ENCODE measurements at regions not wholly inside any gene's neighbourhood (a gene's known extent, or its start where the extent isn't known, plus 50 kb on each side); places are given as distances from the start of the nearest gene placed in this dataset.
"Not testable (repeated sequence)": the region's sequence is repeated elsewhere in the genome, so short reads cannot be mapped to it uniquely, and the experiment has no call there.

GRCh38 chr5:158511454-158511853 lies 588.3 kb downstream of the EBF1 start:
- H3K4me1 ChIP-seq (ENCODE audit: control insufficient read depth, insufficient read depth, low read length, poor library complexity, severe bottlenecking): no peaks in the 10 kb centered on the region
- H3K4me3 ChIP-seq (ENCODE audit: insufficient read depth, low read depth, low read length, poor library complexity, severe bottlenecking): no peak overlapping the region
- no peak overlapping the region for H3K27ac ChIP-seq (ENCODE audit: insufficient read depth, low read length, poor library complexity, severe bottlenecking)
- H3K27me3 ChIP-seq (replicated peaks; ENCODE audit: control insufficient read depth, insufficient read depth, low read length, poor library complexity, severe bottlenecking): no peaks in the 10 kb centered on the region
- no peak for DNase-seq
- H3K36me3 ChIP-seq (ENCODE audit: control insufficient read depth, insufficient read depth, low read length): no peaks in the 10 kb centered on the region
- no peaks in the 10 kb centered on the region for H3K9me3 ChIP-seq (ENCODE audit: control insufficient read depth, low read length)

- Histone ChIP-seq H3K4me1 (ENCODE audit: control insufficient read depth, insufficient read depth, low read length, poor library complexity, severe bottlenecking) (no peaks in the 10 kb centered on the region), H3K9me3 (ENCODE audit: control insufficient read depth, low read length) (no peaks in the 10 kb centered on the region), H3K27ac (ENCODE audit: insufficient read depth, low read length, poor library complexity, severe bottlenecking) (no peak overlapping the region), H3K27me3 (replicated peaks; ENCODE audit: control insufficient read depth, insufficient read depth, low read length, poor library complexity, severe bottlenecking) (no peaks in the 10 kb centered on the region), H3K4me3 (ENCODE audit: insufficient read depth, low read depth, low read length, poor library complexity, severe bottlenecking) (no peak overlapping the region), H3K36me3 (ENCODE audit: control insufficient read depth, insufficient read depth, low read length) (no peaks in the 10 kb centered on the region)
- no peak for DNase-seq
These were observed 589.2 kb downstream of the EBF1 start for GRCh38 chr5:158510479-158510878.

- no peaks in the 10 kb centered on the region for H3K36me3 ChIP-seq (ENCODE audit: control insufficient read depth, insufficient read depth, low read length)
- no peak for DNase-seq
- H3K27me3 ChIP-seq (replicated peaks; ENCODE audit: control insufficient read depth, insufficient read depth, low read length, poor library complexity, severe bottlenecking): no peaks in the 10 kb centered on the region
- no peak overlapping the region for H3K4me3 ChIP-seq (ENCODE audit: insufficient read depth, low read depth, low read length, poor library complexity, severe bottlenecking)
- no peak overlapping the region for H3K27ac ChIP-seq (ENCODE audit: insufficient read depth, low read length, poor library complexity, severe bottlenecking)
- H3K4me1 ChIP-seq (ENCODE audit: control insufficient read depth, insufficient read depth, low read length, poor library complexity, severe bottlenecking): no peaks in the 10 kb centered on the region
- no peaks in the 10 kb centered on the region for H3K9me3 ChIP-seq (ENCODE audit: control insufficient read depth, low read length)
These were observed 593.1 kb downstream of the EBF1 start for GRCh38 chr5:158506648-158507047.

GRCh38 chr5:158502686-158503085 lies 597.0 kb downstream of the EBF1 start:
- DNase-seq: no peak
- no peak overlapping the region for H3K4me3 ChIP-seq (ENCODE audit: insufficient read depth, low read depth, low read length, poor library complexity, severe bottlenecking)
- H3K4me1 ChIP-seq (ENCODE audit: control insufficient read depth, insufficient read depth, low read length, poor library complexity, severe bottlenecking): no peaks in the 10 kb centered on the region
- H3K9me3 ChIP-seq (ENCODE audit: control insufficient read depth, low read length): no peaks in the 10 kb centered on the region
- no peaks in the 10 kb centered on the region for H3K27me3 ChIP-seq (replicated peaks; ENCODE audit: control insufficient read depth, insufficient read depth, low read length, poor library complexity, severe bottlenecking)
- no peak overlapping the region for H3K27ac ChIP-seq (ENCODE audit: insufficient read depth, low read length, poor library complexity, severe bottlenecking)
- no peaks in the 10 kb centered on the region for H3K36me3 ChIP-seq (ENCODE audit: control insufficient read depth, insufficient read depth, low read length)

- Histone ChIP-seq H3K27ac (ENCODE audit: insufficient read depth, low read length, poor library complexity, severe bottlenecking) (no peak overlapping the region), H3K27me3 (replicated peaks; ENCODE audit: control insufficient read depth, insufficient read depth, low read length, poor library complexity, severe bottlenecking) (no peaks in the 10 kb centered on the region), H3K4me3 (ENCODE audit: insufficient read depth, low read depth, low read length, poor library complexity, severe bottlenecking) (no peak overlapping the region), H3K9me3 (ENCODE audit: control insufficient read depth, low read length) (no peaks in the 10 kb centered on the region), H3K36me3 (ENCODE audit: control insufficient read depth, insufficient read depth, low read length) (no peaks in the 10 kb centered on the region), H3K4me1 (ENCODE audit: control insufficient read depth, insufficient read depth, low read length, poor library complexity, severe bottlenecking) (no peaks in the 10 kb centered on the region)
- DNase-seq: no peak
These were observed 599.8 kb downstream of the EBF1 start for GRCh38 chr5:158499892-158500418.

GRCh38 chr5:158499075-158499891 lies 600.4 kb downstream of the EBF1 start:
- no peak for DNase-seq
- no peaks in the 10 kb centered on the region for H3K36me3 ChIP-seq (ENCODE audit: control insufficient read depth, insufficient read depth, low read length)
- H3K4me3 ChIP-seq (ENCODE audit: insufficient read depth, low read depth, low read length, poor library complexity, severe bottlenecking): no peak overlapping the region
- H3K4me1 ChIP-seq (ENCODE audit: control insufficient read depth, insufficient read depth, low read length, poor library complexity, severe bottlenecking): no peaks in the 10 kb centered on the region
- H3K9me3 ChIP-seq (ENCODE audit: control insufficient read depth, low read length): no peaks in the 10 kb centered on the region
- H3K27me3 ChIP-seq (replicated peaks; ENCODE audit: control insufficient read depth, insufficient read depth, low read length, poor library complexity, severe bottlenecking): no peaks in the 10 kb centered on the region
- H3K27ac ChIP-seq (ENCODE audit: insufficient read depth, low read length, poor library complexity, severe bottlenecking): no peak overlapping the region

GRCh38 chr5:158496624-158497023 lies 603.1 kb downstream of the EBF1 start:
- no peaks in the 10 kb centered on the region for H3K27me3 ChIP-seq (replicated peaks; ENCODE audit: control insufficient read depth, insufficient read depth, low read length, poor library complexity, severe bottlenecking)
- no peaks in the 10 kb centered on the region for H3K4me1 ChIP-seq (ENCODE audit: control insufficient read depth, insufficient read depth, low read length, poor library complexity, severe bottlenecking)
- no peak overlapping the region for H3K4me3 ChIP-seq (ENCODE audit: insufficient read depth, low read depth, low read length, poor library complexity, severe bottlenecking)
- H3K27ac ChIP-seq (ENCODE audit: insufficient read depth, low read length, poor library complexity, severe bottlenecking): no peak overlapping the region
- no peaks in the 10 kb centered on the region for H3K36me3 ChIP-seq (ENCODE audit: control insufficient read depth, insufficient read depth, low read length)
- H3K9me3 ChIP-seq (ENCODE audit: control insufficient read depth, low read length): no peaks in the 10 kb centered on the region
- no peak for DNase-seq

GRCh38 chr5:158494541-158494940 lies 605.2 kb downstream of the EBF1 start:
- DNase-seq: no peak
- Histone ChIP-seq H3K36me3 (ENCODE audit: control insufficient read depth, insufficient read depth, low read length) (no peaks in the 10 kb centered on the region), H3K9me3 (ENCODE audit: control insufficient read depth, low read length) (no peaks in the 10 kb centered on the region), H3K4me3 (ENCODE audit: insufficient read depth, low read depth, low read length, poor library complexity, severe bottlenecking) (no peak overlapping the region), H3K27ac (ENCODE audit: insufficient read depth, low read length, poor library complexity, severe bottlenecking) (no peak overlapping the region), H3K27me3 (replicated peaks; ENCODE audit: control insufficient read depth, insufficient read depth, low read length, poor library complexity, severe bottlenecking) (no peaks in the 10 kb centered on the region), H3K4me1 (ENCODE audit: control insufficient read depth, insufficient read depth, low read length, poor library complexity, severe bottlenecking) (no peaks in the 10 kb centered on the region)

GRCh38 chr5:158494044-158494443 lies 605.7 kb downstream of the EBF1 start:
- not testable (repeated sequence) for H3K36me3 ChIP-seq (ENCODE audit: control insufficient read depth, insufficient read depth, low read length); H3K27me3 ChIP-seq (replicated peaks; ENCODE audit: control insufficient read depth, insufficient read depth, low read length, poor library complexity, severe bottlenecking); H3K4me1 ChIP-seq (ENCODE audit: control insufficient read depth, insufficient read depth, low read length, poor library complexity, severe bottlenecking); H3K27ac ChIP-seq (ENCODE audit: insufficient read depth, low read length, poor library complexity, severe bottlenecking); DNase-seq; H3K9me3 ChIP-seq (ENCODE audit: control insufficient read depth, low read length); H3K4me3 ChIP-seq (ENCODE audit: insufficient read depth, low read depth, low read length, poor library complexity, severe bottlenecking)

GRCh38 chr5:158492841-158493242 lies 606.9 kb downstream of the EBF1 start:
- H3K36me3 ChIP-seq (ENCODE audit: control insufficient read depth, insufficient read depth, low read length): no peaks in the 10 kb centered on the region
- no peaks in the 10 kb centered on the region for H3K9me3 ChIP-seq (ENCODE audit: control insufficient read depth, low read length)
- no peaks in the 10 kb centered on the region for H3K4me1 ChIP-seq (ENCODE audit: control insufficient read depth, insufficient read depth, low read length, poor library complexity, severe bottlenecking)
- H3K4me3 ChIP-seq (ENCODE audit: insufficient read depth, low read depth, low read length, poor library complexity, severe bottlenecking): no peak overlapping the region
- no peak for DNase-seq
- H3K27me3 ChIP-seq (replicated peaks; ENCODE audit: control insufficient read depth, insufficient read depth, low read length, poor library complexity, severe bottlenecking): no peaks in the 10 kb centered on the region
- no peak overlapping the region for H3K27ac ChIP-seq (ENCODE audit: insufficient read depth, low read length, poor library complexity, severe bottlenecking)

All from effector memory CD4-positive, alpha-beta T cell (primary cell).